GM12891 (cell line): ENCODE measurements at regions not wholly inside any gene's neighbourhood (a gene's known extent, or its start where the extent isn't known, plus 50 kb on each side); places are given as distances from the start of the nearest gene placed in this dataset.

Experiments
- DNase-seq: peaks from one replicate; pipeline ENCODE4 v3.0.0; 2011; ENCODE audit warnings: low spot score; ENCODE audit not compliant: insufficient read length
- FAIRE-seq: peaks from 2 replicates; lab custom pipeline; 2011; peaks lifted over from hg19 to GRCh38; lab: Jason Lieb, UNC
- PAX5 ChIP-seq: IDR thresholded peaks from 2 replicates; pipeline ENCODE4 v1.6.1; 2011; ENCODE audit warnings: low read length, moderate library complexity, mild to moderate bottlenecking; ENCODE audit not compliant: insufficient read depth, severe bottlenecking
- POLR2A ChIP-seq: IDR thresholded peaks from 2 replicates; pipeline ENCODE4 v1.6.1; 2011; ENCODE audit warnings: low read depth, low read length, control low read depth
- POLR2AphosphoS5 ChIP-seq: IDR thresholded peaks from 2 replicates; pipeline ENCODE4 v1.6.1; 2011; ENCODE audit warnings: low read depth, low read length, control low read depth
- POU2F2 ChIP-seq: IDR thresholded peaks from 2 replicates; pipeline ENCODE4 v1.6.1; 2011; ENCODE audit warnings: low read depth, mild to moderate bottlenecking, control low read depth, low read length, moderate library complexity
- SPI1 ChIP-seq: IDR thresholded peaks from 2 replicates; pipeline ENCODE4 v1.6.1; 2011; ENCODE audit warnings: low read depth, low read length, control low read depth
- TAF1 ChIP-seq: IDR thresholded peaks from 2 replicates; pipeline ENCODE4 v1.6.1; 2011; ENCODE audit warnings: low read depth, low read length, control low read depth

- TF ChIP-seq PAX5: no peak
- no peak for TF ChIP-seq TAF1
- TF ChIP-seq SPI1: no peak
- TF ChIP-seq POLR2A: no peak
- TF ChIP-seq POU2F2: no peak
- no peak for TF ChIP-seq POLR2AphosphoS5
- no peak for DNase-seq
- FAIRE-seq: no peak
These were observed 507.9 kb downstream of the MID1IP1 start for GRCh38 chrX:39309018-39309635.

- DNase-seq (no peak), FAIRE-seq (no peak)
- TF ChIP-seq POLR2A: no peak
- TF ChIP-seq SPI1: no peak
- TF ChIP-seq POLR2AphosphoS5: no peak
These were observed 508.5 kb downstream of the MID1IP1 start for GRCh38 chrX:39309721-39310152.

GRCh38 chrX:39310891-39311290 lies 509.6 kb downstream of the MID1IP1 start:
- no peak for TF ChIP-seq PAX5
- TF ChIP-seq TAF1: no peak
- TF ChIP-seq SPI1: no peak
- no peak for TF ChIP-seq POLR2AphosphoS5
- no peak for TF ChIP-seq POU2F2
- TF ChIP-seq POLR2A: no peak
- DNase-seq (no peak), FAIRE-seq (no peak)

- DNase-seq: no peak
- no peak for FAIRE-seq
- TF ChIP-seq POLR2A: no peak
- TF ChIP-seq POU2F2: no peak
- TF ChIP-seq TAF1: no peak
- TF ChIP-seq PAX5: no peak
- no peak for TF ChIP-seq POLR2AphosphoS5
- TF ChIP-seq SPI1: no peak
These were observed 510.4 kb downstream of the MID1IP1 start for GRCh38 chrX:39311646-39312045.

- DNase-seq (no peak), FAIRE-seq (no peak)
- TF ChIP-seq PAX5 (no peak), POU2F2 (no peak), SPI1 (no peak), TAF1 (no peak), POLR2AphosphoS5 (no peak), POLR2A (no peak)
These were observed 511.9 kb downstream of the MID1IP1 start for GRCh38 chrX:39313146-39313545.

- DNase-seq (no peak), FAIRE-seq (no peak)
- TF ChIP-seq POU2F2 (no peak), POLR2A (no peak)
These were observed 517.5 kb downstream of the MID1IP1 start for GRCh38 chrX:39318506-39319343.

GRCh38 chrX:39320165-39320564 lies 518.9 kb downstream of the MID1IP1 start:
- DNase-seq: no peak
- FAIRE-seq: no peak
- TF ChIP-seq POLR2AphosphoS5 (no peak), POU2F2 (no peak), POLR2A (no peak), TAF1 (no peak), SPI1 (no peak), PAX5 (no peak)

- TF ChIP-seq SPI1 (no peak), TAF1 (no peak), POU2F2 (no peak)
- FAIRE-seq (no peak), DNase-seq (no peak)
These were observed 521.2 kb downstream of the MID1IP1 start for GRCh38 chrX:39322496-39322895.

- FAIRE-seq (no peak), DNase-seq (no peak)
- TF ChIP-seq POLR2AphosphoS5 (no peak), SPI1 (no peak)
These were observed 523.1 kb downstream of the MID1IP1 start for GRCh38 chrX:39324233-39324930.

GRCh38 chrX:39327255-39327654 lies 526.0 kb downstream of the MID1IP1 start:
- DNase-seq (no peak), FAIRE-seq (no peak)

More at GRCh38 chrX:39327255-39327654, 526.0 kb downstream of the MID1IP1 start:
- TF ChIP-seq POU2F2: no peak
- no peak for TF ChIP-seq POLR2A
- no peak for TF ChIP-seq TAF1
- TF ChIP-seq SPI1: no peak
- no peak for TF ChIP-seq POLR2AphosphoS5
